ENCODE measurements at regions not wholly inside any gene's neighbourhood (a gene's known extent, or its start where the extent isn't known, plus 50 kb on each side); places are given as distances from the start of the nearest gene placed in this dataset.
"Not testable (repeated sequence)": the region's sequence is repeated elsewhere in the genome, so short reads cannot be mapped to it uniquely, and the experiment has no call there.

GRCh38 chr10:36538953-36539586, 586.3 kb upstream of the ANKRD30A start:
- H3K4me3 ChIP-seq (ENCODE audit: insufficient read length, low read depth): no peak overlapping the region
- H3K4me1 ChIP-seq (ENCODE audit: insufficient read depth, insufficient read length): no peaks in the 10 kb centered on the region
- H3K9me3 ChIP-seq (ENCODE audit: insufficient read depth, low read length): no peaks in the 10 kb centered on the region
- H3K9ac ChIP-seq (ENCODE audit: insufficient read length, low read depth): no peak overlapping the region
- no peaks in the 10 kb centered on the region for H3K36me3 ChIP-seq (ENCODE audit: insufficient read depth, insufficient read length, low read length)
- no peak for DNase-seq (ENCODE audit: low read depth, low spot score)
- no peaks in the 10 kb centered on the region for H3K27me3 ChIP-seq (ENCODE audit: insufficient read depth, insufficient read length)
- TF ChIP-seq SUZ12 (IDR thresholded peaks at IDR 0.05; ENCODE audit: extremely low read depth, insufficient read depth, insufficient read length): no peak
- no peak for TF ChIP-seq ZNF274 (IDR thresholded peaks at IDR 0.05; ENCODE audit: low read depth, low read length)
- no peak for TF ChIP-seq YY1 (IDR thresholded peaks at IDR 0.05; ENCODE audit: insufficient read depth, insufficient read length)

GRCh38 chr10:36534471-36535002, 590.9 kb upstream of the ANKRD30A start:
- peaks cover 7% of the 10 kb centered on the region; the same call in 1 of the 2 replicates for H3K9me3 ChIP-seq (ENCODE audit: insufficient read depth, low read length)
- no peaks in the 10 kb centered on the region for H3K4me1 ChIP-seq (ENCODE audit: insufficient read depth, insufficient read length)
- TF ChIP-seq ZNF274 (IDR thresholded peaks at IDR 0.05; ENCODE audit: low read depth, low read length) (no peak), YY1 (IDR thresholded peaks at IDR 0.05; ENCODE audit: insufficient read depth, insufficient read length) (no peak), SUZ12 (IDR thresholded peaks at IDR 0.05; ENCODE audit: extremely low read depth, insufficient read depth, insufficient read length) (no peak)
- no peak overlapping the region for H3K4me3 ChIP-seq (ENCODE audit: insufficient read length, low read depth)
- no peaks in the 10 kb centered on the region for H3K27me3 ChIP-seq (ENCODE audit: insufficient read depth, insufficient read length)
- DNase-seq (ENCODE audit: low read depth, low spot score): no peak
- no peaks in the 10 kb centered on the region for H3K36me3 ChIP-seq (ENCODE audit: insufficient read depth, insufficient read length, low read length)
- no peak overlapping the region for H3K9ac ChIP-seq (ENCODE audit: insufficient read length, low read depth)

GRCh38 chr10:36533861-36534260, 591.5 kb upstream of the ANKRD30A start:
- Histone ChIP-seq H3K9ac (ENCODE audit: insufficient read length, low read depth) (no peak overlapping the region), H3K4me1 (ENCODE audit: insufficient read depth, insufficient read length) (no peaks in the 10 kb centered on the region)

GRCh38 chr10:36533316-36533715, 592.1 kb upstream of the ANKRD30A start:
- no peak for DNase-seq (ENCODE audit: low read depth, low spot score)
- Histone ChIP-seq H3K9ac (ENCODE audit: insufficient read length, low read depth) (no peak overlapping the region), H3K4me3 (ENCODE audit: insufficient read length, low read depth) (no peak overlapping the region), H3K27me3 (ENCODE audit: insufficient read depth, insufficient read length) (no peaks in the 10 kb centered on the region), H3K4me1 (ENCODE audit: insufficient read depth, insufficient read length) (no peaks in the 10 kb centered on the region), H3K36me3 (ENCODE audit: insufficient read depth, insufficient read length, low read length) (no peaks in the 10 kb centered on the region), H3K9me3 (ENCODE audit: insufficient read depth, low read length) (peaks cover 12% of the 10 kb centered on the region; the same call in 1 of the 2 replicates)
- TF ChIP-seq YY1 (IDR thresholded peaks at IDR 0.05; ENCODE audit: insufficient read depth, insufficient read length): no peak
- TF ChIP-seq ZNF274 (IDR thresholded peaks at IDR 0.05; ENCODE audit: low read depth, low read length): no peak
- TF ChIP-seq SUZ12 (IDR thresholded peaks at IDR 0.05; ENCODE audit: extremely low read depth, insufficient read depth, insufficient read length): no peak

More at GRCh38 chr10:36533861-36534260, 591.5 kb upstream of the ANKRD30A start:
- no peak for TF ChIP-seq YY1 (IDR thresholded peaks at IDR 0.05; ENCODE audit: insufficient read depth, insufficient read length)
- TF ChIP-seq SUZ12 (IDR thresholded peaks at IDR 0.05; ENCODE audit: extremely low read depth, insufficient read depth, insufficient read length): no peak
- Histone ChIP-seq H3K27me3 (ENCODE audit: insufficient read depth, insufficient read length) (no peaks in the 10 kb centered on the region), H3K4me3 (ENCODE audit: insufficient read length, low read depth) (no peak overlapping the region), H3K9me3 (ENCODE audit: insufficient read depth, low read length) (peaks cover 12% of the 10 kb centered on the region; the same call in 1 of the 2 replicates), H3K36me3 (ENCODE audit: insufficient read depth, insufficient read length, low read length) (no peaks in the 10 kb centered on the region)
- DNase-seq (ENCODE audit: low read depth, low spot score): no peak

GRCh38 chr10:36531621-36532020, 593.8 kb upstream of the ANKRD30A start:
- no peak overlapping the region for H3K9ac ChIP-seq (ENCODE audit: insufficient read length, low read depth)
- no peaks in the 10 kb centered on the region for H3K4me1 ChIP-seq (ENCODE audit: insufficient read depth, insufficient read length)
- no peak overlapping the region for H3K4me3 ChIP-seq (ENCODE audit: insufficient read length, low read depth)
- peaks cover 12% of the 10 kb centered on the region; the same call in 1 of the 2 replicates for H3K9me3 ChIP-seq (ENCODE audit: insufficient read depth, low read length)
- DNase-seq (ENCODE audit: low read depth, low spot score): no peak
- no peaks in the 10 kb centered on the region for H3K36me3 ChIP-seq (ENCODE audit: insufficient read depth, insufficient read length, low read length)
- TF ChIP-seq ZNF274 (IDR thresholded peaks at IDR 0.05; ENCODE audit: low read depth, low read length) (no peak), SUZ12 (IDR thresholded peaks at IDR 0.05; ENCODE audit: extremely low read depth, insufficient read depth, insufficient read length) (no peak), YY1 (IDR thresholded peaks at IDR 0.05; ENCODE audit: insufficient read depth, insufficient read length) (no peak)
- no peaks in the 10 kb centered on the region for H3K27me3 ChIP-seq (ENCODE audit: insufficient read depth, insufficient read length)

- no peak for TF ChIP-seq ZNF274 (IDR thresholded peaks at IDR 0.05; ENCODE audit: low read depth, low read length)
- no peak for TF ChIP-seq SUZ12 (IDR thresholded peaks at IDR 0.05; ENCODE audit: extremely low read depth, insufficient read depth, insufficient read length)
- Histone ChIP-seq H3K9ac (ENCODE audit: insufficient read length, low read depth) (no peak overlapping the region), H3K4me1 (ENCODE audit: insufficient read depth, insufficient read length) (no peaks in the 10 kb centered on the region), H3K27me3 (ENCODE audit: insufficient read depth, insufficient read length) (no peaks in the 10 kb centered on the region), H3K4me3 (ENCODE audit: insufficient read length, low read depth) (no peak overlapping the region), H3K9me3 (ENCODE audit: insufficient read depth, low read length) (peaks cover 12% of the 10 kb centered on the region; the same call in 1 of the 2 replicates), H3K36me3 (ENCODE audit: insufficient read depth, insufficient read length, low read length) (no peaks in the 10 kb centered on the region)
- DNase-seq (ENCODE audit: low read depth, low spot score): no peak
Observed at GRCh38 chr10:36526033-36526432, 599.4 kb upstream of the ANKRD30A start.

GRCh38 chr10:36524126-36524525, 601.3 kb upstream of the ANKRD30A start:
- H3K9me3 ChIP-seq (ENCODE audit: insufficient read depth, low read length): not testable (repeated sequence)

More at GRCh38 chr10:36524126-36524525, 601.3 kb upstream of the ANKRD30A start:
- not testable (repeated sequence) for H3K27me3 ChIP-seq (ENCODE audit: insufficient read depth, insufficient read length); H3K36me3 ChIP-seq (ENCODE audit: insufficient read depth, insufficient read length, low read length); H3K4me3 ChIP-seq (ENCODE audit: insufficient read length, low read depth); H3K4me1 ChIP-seq (ENCODE audit: insufficient read depth, insufficient read length); DNase-seq (ENCODE audit: low read depth, low spot score); H3K9ac ChIP-seq (ENCODE audit: insufficient read length, low read depth)

Data from NT2/D1 (cell line).